ENCODE measurements at regions not wholly inside any gene's neighbourhood (a gene's known extent, or its start where the extent isn't known, plus 50 kb on each side); places are given as distances from the start of the nearest gene placed in this dataset.

GRCh38 chr20:9903048-9903655 is 64.3 kb upstream of the PAK5 start:
- no CpG with 5 or more reads among the region's 1 CpG for WGBS (ENCODE audit: insufficient coverage, low lambda C conversion rate)
- no peak overlapping the region for H3K27ac ChIP-seq (ENCODE audit: low read length)
- no peaks in the 10 kb centered on the region for H3K36me3 ChIP-seq (ENCODE audit: control insufficient read depth, insufficient read depth, low read length)
- no peak overlapping the region for H3K4me3 ChIP-seq (ENCODE audit: low read length)
- peaks cover 2% of the 10 kb centered on the region for H3K27me3 ChIP-seq (ENCODE audit: control insufficient read depth, insufficient read depth, low read length)
- no peaks in the 10 kb centered on the region for H3K4me1 ChIP-seq (ENCODE audit: control insufficient read depth, insufficient read depth, low read length)
- H3K9me3 ChIP-seq (ENCODE audit: control insufficient read depth, low read depth, low read length): no peaks in the 10 kb centered on the region
- DNase-seq: no peak

- Histone ChIP-seq H3K27me3 (ENCODE audit: control insufficient read depth, insufficient read depth, low read length) (no peaks in the 10 kb centered on the region), H3K27ac (ENCODE audit: low read length) (no peak overlapping the region), H3K4me1 (ENCODE audit: control insufficient read depth, insufficient read depth, low read length) (peaks cover 6% of the 10 kb centered on the region), H3K9me3 (ENCODE audit: control insufficient read depth, low read depth, low read length) (no peaks in the 10 kb centered on the region), H3K36me3 (ENCODE audit: control insufficient read depth, insufficient read depth, low read length) (no peaks in the 10 kb centered on the region), H3K4me3 (ENCODE audit: low read length) (no peak overlapping the region)
- no peak for DNase-seq
- WGBS (ENCODE audit: insufficient coverage, low lambda C conversion rate): 100% methylated on average over 2 of the region's 6 CpGs
These were observed 50.5 kb upstream of the PAK5 start for GRCh38 chr20:9889270-9889981.

Data from large intestine (tissue), 3 donors.